ENCODE measurements at regions not wholly inside any gene's neighbourhood (a gene's known extent, or its start where the extent isn't known, plus 50 kb on each side); places are given as distances from the start of the nearest gene placed in this dataset.

DNA sequence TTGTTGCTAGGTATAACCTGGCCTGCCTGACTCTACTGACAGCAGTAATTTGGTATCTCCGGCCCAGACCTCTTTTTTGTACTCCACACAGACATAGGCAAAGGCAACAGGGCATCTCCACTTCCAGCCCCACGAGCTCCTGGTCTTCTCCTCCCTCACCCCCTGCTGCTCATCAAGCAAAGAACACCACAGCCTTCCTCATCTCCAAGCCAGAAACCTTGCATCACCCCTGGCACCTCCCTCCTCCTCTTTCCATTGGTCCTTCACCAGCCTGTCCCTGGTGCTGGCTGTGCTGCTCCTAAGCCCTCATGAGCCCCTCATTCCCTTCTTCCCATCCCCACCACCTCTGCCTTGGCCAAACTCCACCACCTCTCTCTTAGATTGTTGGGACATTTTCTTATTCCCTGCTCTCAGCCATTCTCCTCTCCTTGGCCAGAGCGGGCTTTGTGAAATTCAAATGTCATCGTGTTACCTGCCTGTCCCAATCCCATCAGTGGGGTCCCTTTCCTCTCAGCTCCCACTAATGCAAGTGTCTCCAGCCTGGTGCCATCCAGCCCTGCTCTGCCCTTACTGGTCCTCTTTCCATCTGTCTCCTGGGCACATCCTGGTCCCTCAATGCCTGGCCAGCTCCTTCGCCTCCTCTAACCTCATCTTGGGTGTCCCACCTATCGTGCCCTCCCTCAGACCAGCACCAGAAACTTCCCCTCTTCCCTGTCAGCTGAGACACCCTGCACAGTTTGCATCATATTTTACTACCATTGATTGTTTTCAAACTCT lies 77.4 kb downstream of the INHBB start:
- TF ChIP-seq, protein P1, sequence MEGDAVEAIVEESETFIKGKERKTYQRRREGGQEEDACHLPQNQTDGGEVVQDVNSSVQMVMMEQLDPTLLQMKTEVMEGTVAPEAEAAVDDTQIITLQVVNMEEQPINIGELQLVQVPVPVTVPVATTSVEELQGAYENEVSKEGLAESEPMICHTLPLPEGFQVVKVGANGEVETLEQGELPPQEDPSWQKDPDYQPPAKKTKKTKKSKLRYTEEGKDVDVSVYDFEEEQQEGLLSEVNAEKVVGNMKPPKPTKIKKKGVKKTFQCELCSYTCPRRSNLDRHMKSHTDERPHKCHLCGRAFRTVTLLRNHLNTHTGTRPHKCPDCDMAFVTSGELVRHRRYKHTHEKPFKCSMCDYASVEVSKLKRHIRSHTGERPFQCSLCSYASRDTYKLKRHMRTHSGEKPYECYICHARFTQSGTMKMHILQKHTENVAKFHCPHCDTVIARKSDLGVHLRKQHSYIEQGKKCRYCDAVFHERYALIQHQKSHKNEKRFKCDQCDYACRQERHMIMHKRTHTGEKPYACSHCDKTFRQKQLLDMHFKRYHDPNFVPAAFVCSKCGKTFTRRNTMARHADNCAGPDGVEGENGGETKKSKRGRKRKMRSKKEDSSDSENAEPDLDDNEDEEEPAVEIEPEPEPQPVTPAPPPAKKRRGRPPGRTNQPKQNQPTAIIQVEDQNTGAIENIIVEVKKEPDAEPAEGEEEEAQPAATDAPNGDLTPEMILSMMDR (IDR thresholded peaks at IDR 0.05), result no peak
- TF ChIP-seq EP300 (IDR thresholded peaks at IDR 0.05) (no peak), POLR2A (IDR thresholded peaks at IDR 0.05) (no peak)
